D721Med (cell line): ENCODE measurements at regions not wholly inside any gene's neighbourhood (a gene's known extent, or its start where the extent isn't known, plus 50 kb on each side); places are given as distances from the start of the nearest gene placed in this dataset.

ENCODE experiments used
- DNase-seq: peaks from one replicate; pipeline ENCODE4 v3.0.0; 2011; ENCODE audit warnings: low spot score; ENCODE audit not compliant: insufficient read length
- FAIRE-seq: peaks from 2 replicates; lab custom pipeline; 2011; peaks lifted over from hg19 to GRCh38; lab: Jason Lieb, UNC
- TF ChIP-seq, protein P1 (sequence below): IDR thresholded peaks from 2 replicates; pipeline ENCODE4 v1.5.1; 2012; ENCODE audit warnings: mild to moderate bottlenecking, control low read depth; ENCODE audit not compliant: insufficient read depth; ENCODE audit errors: missing control alignments

GRCh38 chr21:38720074-38720473 lies 85.7 kb upstream of the ETS2 start:
- TF ChIP-seq, protein P1, sequence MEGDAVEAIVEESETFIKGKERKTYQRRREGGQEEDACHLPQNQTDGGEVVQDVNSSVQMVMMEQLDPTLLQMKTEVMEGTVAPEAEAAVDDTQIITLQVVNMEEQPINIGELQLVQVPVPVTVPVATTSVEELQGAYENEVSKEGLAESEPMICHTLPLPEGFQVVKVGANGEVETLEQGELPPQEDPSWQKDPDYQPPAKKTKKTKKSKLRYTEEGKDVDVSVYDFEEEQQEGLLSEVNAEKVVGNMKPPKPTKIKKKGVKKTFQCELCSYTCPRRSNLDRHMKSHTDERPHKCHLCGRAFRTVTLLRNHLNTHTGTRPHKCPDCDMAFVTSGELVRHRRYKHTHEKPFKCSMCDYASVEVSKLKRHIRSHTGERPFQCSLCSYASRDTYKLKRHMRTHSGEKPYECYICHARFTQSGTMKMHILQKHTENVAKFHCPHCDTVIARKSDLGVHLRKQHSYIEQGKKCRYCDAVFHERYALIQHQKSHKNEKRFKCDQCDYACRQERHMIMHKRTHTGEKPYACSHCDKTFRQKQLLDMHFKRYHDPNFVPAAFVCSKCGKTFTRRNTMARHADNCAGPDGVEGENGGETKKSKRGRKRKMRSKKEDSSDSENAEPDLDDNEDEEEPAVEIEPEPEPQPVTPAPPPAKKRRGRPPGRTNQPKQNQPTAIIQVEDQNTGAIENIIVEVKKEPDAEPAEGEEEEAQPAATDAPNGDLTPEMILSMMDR = no peak
- FAIRE-seq = no peak

DNA sequence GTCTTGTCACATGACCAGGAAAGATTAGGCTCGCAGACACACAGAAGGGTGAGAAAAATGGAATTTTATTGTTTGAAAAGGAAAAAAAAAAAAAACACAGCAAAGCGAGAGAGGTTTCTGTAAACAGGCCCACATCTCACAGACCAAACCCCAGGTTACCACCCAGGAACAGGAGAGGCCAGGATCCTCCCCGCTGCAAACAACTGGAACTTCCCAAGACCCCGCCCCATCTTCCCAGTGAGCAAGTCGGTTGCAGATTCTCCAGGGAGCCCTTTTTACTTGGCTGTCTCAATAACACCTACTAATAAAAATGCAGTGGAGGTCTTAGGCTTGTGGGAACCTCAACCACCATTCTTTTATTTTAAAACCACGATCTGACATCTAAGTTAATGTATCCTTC lies 84.7 kb upstream of the ETS2 start:
- FAIRE-seq (no peak), DNase-seq (no peak)
- TF ChIP-seq, protein P1 = no peak

More at GRCh38 chr21:38720074-38720473, 85.7 kb upstream of the ETS2 start:
- no peak for DNase-seq

DNA sequence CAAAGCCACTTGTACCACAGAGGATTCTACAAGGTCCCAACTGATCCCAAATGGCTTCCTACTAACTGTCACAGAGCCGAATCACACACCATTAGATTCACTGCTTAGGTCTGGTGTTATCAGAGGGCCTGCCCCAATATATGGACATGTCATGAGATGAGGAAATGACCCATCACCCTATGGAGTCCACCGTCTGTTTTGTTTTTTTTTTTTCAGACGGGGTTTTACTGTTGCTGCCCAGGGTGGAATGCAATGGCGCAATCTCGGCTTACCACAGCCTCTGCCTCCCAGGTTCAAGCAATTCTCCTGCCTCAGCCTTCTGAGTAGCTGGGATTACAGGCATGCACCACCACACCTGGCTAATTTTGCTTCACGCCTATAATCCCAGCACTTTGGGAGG lies 83.8 kb upstream of the ETS2 start:
- FAIRE-seq (no peak), DNase-seq (no peak)
- TF ChIP-seq, protein P1 = no peak

DNA sequence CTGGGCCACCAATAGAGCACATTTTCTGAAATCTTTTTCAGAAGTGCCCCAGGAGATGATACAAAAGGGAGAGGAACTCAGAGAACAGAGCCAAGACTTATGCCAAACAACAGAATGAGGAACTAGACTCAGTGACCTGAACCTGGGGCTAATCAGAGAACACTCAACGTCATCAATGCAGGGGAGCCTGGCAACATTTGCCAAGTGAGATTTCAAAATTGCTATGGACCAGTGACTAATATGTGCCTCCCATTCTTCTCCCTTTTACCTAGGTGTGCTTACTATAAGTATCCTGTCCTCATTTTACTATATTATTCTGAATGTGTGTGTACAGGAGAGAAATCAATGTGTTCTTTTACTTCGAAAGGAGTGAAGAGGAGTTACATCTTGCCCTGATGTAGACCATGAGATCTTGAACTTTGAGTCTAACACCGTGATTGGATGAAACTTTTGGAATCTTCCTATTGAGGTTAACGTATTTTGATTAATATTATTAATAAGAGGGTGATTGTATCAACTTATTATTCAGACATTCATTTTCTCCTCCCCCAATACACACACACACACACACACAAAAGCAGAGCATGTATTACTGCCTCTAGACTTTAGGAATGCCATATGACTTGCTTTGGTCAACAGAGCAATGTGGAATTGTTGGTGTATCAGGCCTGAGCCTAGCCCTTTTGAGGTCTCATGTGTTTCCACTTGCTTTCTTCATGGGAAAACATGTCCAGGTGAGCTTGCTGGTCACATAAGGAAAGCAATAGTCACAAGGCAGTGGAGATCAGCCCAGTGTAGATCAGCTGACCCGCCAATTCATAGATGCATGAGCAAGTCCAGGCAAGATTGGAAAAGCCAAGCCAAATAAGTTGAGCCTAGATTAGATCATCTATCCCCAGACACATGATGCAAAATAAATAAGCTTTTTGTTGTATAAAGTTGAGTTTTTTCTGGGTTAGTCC lies 80.3 kb upstream of the ETS2 start:
- DNase-seq = no peak
- no peak for FAIRE-seq
- TF ChIP-seq, protein P1 = no peak

- DNase-seq (no peak), FAIRE-seq (no peak)
- TF ChIP-seq, protein P1 = no peak
Measured at GRCh38 chr21:38726482-38726881, 79.2 kb upstream of the ETS2 start.

DNA sequence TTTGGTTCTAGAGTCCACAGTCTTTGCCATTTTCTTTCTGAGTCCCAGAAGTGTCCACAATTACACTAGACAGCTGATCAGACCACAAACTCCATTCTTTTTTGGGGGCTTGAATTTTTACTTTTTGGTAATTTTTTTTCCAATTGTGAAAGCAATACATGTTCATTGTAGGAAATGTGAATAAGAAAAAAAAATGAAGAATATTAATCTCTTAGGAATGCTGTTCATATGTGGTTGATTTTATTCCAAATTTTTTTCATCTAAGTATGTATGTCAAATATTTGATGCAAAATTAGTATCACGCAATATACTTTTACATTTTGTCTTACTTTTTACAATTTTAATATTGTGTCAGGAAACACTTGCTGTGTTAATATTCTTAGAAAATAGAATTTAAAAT lies 76.4 kb upstream of the ETS2 start:
- no peak for FAIRE-seq
- TF ChIP-seq, protein P1 = no peak
- DNase-seq = no peak
